NCI-H187 treated with DMSO at 0.1 percent for 48 hours (cell line): ENCODE measurements at regions not wholly inside any gene's neighbourhood (a gene's known extent, or its start where the extent isn't known, plus 50 kb on each side); places are given as distances from the start of the nearest gene placed in this dataset.
"Not testable (repeated sequence)": the region's sequence is repeated elsewhere in the genome, so short reads cannot be mapped to it uniquely, and the experiment has no call there.

Experiments used
- DNase-seq: peaks from one replicate; lab custom pipeline; 2025; lab: John Stamatoyannopoulos, UW

GRCh38 chr5:1667648-1668140 lies 131.9 kb downstream of the MRPL36 start:
- no peak for DNase-seq

GRCh38 chr5:1666812-1667588 lies 132.6 kb downstream of the MRPL36 start:
- DNase-seq = no peak

GRCh38 chr5:1666221-1666620 lies 133.4 kb downstream of the MRPL36 start:
- DNase-seq = no peak

- DNase-seq = no peak
Measured at GRCh38 chr5:1665803-1666202, 133.8 kb downstream of the MRPL36 start.

GRCh38 chr5:1665231-1665630 lies 134.4 kb downstream of the MRPL36 start:
- DNase-seq = no peak

GRCh38 chr5:1663186-1663585 lies 136.5 kb downstream of the MRPL36 start:
- no peak for DNase-seq

- no peak for DNase-seq
Measured at GRCh38 chr5:1662559-1663085, 137.0 kb downstream of the MRPL36 start.

- DNase-seq = no peak
Measured at GRCh38 chr5:1661831-1662558, 137.6 kb downstream of the MRPL36 start.

- DNase-seq = no peak
Measured at GRCh38 chr5:1661311-1661710, 137.6 kb upstream of the LPCAT1 start.

- DNase-seq = no peak
Measured at GRCh38 chr5:1660511-1660910, 136.8 kb upstream of the LPCAT1 start.

GRCh38 chr5:1660001-1660400 lies 136.2 kb upstream of the LPCAT1 start:
- no peak for DNase-seq

- DNase-seq = no peak
Measured at GRCh38 chr5:1659100-1659981, 135.6 kb upstream of the LPCAT1 start.

GRCh38 chr5:1658665-1659064 lies 134.9 kb upstream of the LPCAT1 start:
- DNase-seq = no peak

- DNase-seq = no peak
Measured at GRCh38 chr5:1657161-1657741, 133.5 kb upstream of the LPCAT1 start.

- DNase-seq = no peak
Measured at GRCh38 chr5:1656271-1656975, 132.7 kb upstream of the LPCAT1 start.

- DNase-seq = no peak
Measured at GRCh38 chr5:1655496-1656270, 131.9 kb upstream of the LPCAT1 start.

- DNase-seq = no peak
Measured at GRCh38 chr5:1654786-1655495, 131.2 kb upstream of the LPCAT1 start.

GRCh38 chr5:1653698-1654651 lies 130.2 kb upstream of the LPCAT1 start:
- not testable (repeated sequence) for DNase-seq
